Neural progenitor cell (in vitro differentiated cells): ENCODE measurements at regions not wholly inside any gene's neighbourhood (a gene's known extent, or its start where the extent isn't known, plus 50 kb on each side); places are given as distances from the start of the nearest gene placed in this dataset.

Source experiments
- CTCF ChIP-seq: fragments of 200-600 bp; sonication (generic); IDR thresholded peaks from 2 replicates; pipeline ENCODE4 v1.5.1; 2017; ENCODE audit warnings: antibody characterized with exemption, mild to moderate bottlenecking
- EZH2 ChIP-seq: fragments of 200-600 bp; sonication (generic); IDR thresholded peaks from 2 replicates; pipeline ENCODE4 v1.6.1; 2017; ENCODE audit warnings: antibody characterized with exemption, mild to moderate bottlenecking, moderate library complexity
- EZH2phosphoT487 ChIP-seq: fragments of 200-600 bp; sonication (generic); IDR thresholded peaks from 2 replicates; pipeline ENCODE4 v1.6.1; 2017; ENCODE audit warnings: antibody characterized with exemption

- TF ChIP-seq CTCF (no peak), EZH2phosphoT487 (peak; percentile 59), EZH2 (no peak)
Observed at GRCh38 chr4:178689926-178690325, 1247.7 kb upstream of the AGA start.
